Hepatocyte (in vitro differentiated cells): ENCODE measurements at regions not wholly inside any gene's neighbourhood (a gene's known extent, or its start where the extent isn't known, plus 50 kb on each side); places are given as distances from the start of the nearest gene placed in this dataset.

Experiments used
- CTCF ChIP-seq: fragments of 200-600 bp; sonication (generic); IDR thresholded peaks from 2 replicates; pipeline ENCODE4 v1.5.1; 2016; ENCODE audit warnings: antibody characterized with exemption, mild to moderate bottlenecking; ENCODE audit not compliant: poor library complexity
- EZH2phosphoT487 ChIP-seq: fragments of 200-600 bp; sonication (generic); IDR thresholded peaks from one replicate; pipeline ENCODE4 v1.6.1; 2018; ENCODE audit warnings: antibody characterized with exemption, mild to moderate bottlenecking, low read depth, moderate library complexity; ENCODE audit not compliant: unreplicated experiment, severe bottlenecking

GRCh38 chr2:238686223-238686622, 161.7 kb upstream of the TWIST2 start:
- TF ChIP-seq CTCF (no peak), EZH2phosphoT487 (no peak)
